ENCODE measurements at regions not wholly inside any gene's neighbourhood (a gene's known extent, or its start where the extent isn't known, plus 50 kb on each side); places are given as distances from the start of the nearest gene placed in this dataset.

DNA sequence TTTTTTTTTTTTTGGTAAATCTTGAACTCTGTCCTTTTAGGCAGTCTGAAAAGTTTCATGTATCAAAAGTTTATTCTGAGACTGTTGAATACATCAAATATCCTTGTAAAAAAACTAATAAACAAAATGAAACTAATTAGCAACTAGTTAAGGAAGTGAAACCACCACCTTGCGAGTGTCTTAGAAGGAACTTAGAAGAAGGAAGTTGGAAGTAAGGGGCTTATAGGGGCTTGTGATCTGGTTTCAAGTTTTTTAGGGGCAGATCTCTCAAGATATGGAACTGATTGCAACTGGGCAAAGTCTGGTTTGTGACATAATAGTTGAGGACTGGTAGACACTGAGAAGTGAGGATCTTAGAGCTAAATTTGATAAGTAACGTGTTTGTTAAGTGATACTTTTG is 748.8 kb downstream of the C12orf50 start:
- TF ChIP-seq, protein P1, sequence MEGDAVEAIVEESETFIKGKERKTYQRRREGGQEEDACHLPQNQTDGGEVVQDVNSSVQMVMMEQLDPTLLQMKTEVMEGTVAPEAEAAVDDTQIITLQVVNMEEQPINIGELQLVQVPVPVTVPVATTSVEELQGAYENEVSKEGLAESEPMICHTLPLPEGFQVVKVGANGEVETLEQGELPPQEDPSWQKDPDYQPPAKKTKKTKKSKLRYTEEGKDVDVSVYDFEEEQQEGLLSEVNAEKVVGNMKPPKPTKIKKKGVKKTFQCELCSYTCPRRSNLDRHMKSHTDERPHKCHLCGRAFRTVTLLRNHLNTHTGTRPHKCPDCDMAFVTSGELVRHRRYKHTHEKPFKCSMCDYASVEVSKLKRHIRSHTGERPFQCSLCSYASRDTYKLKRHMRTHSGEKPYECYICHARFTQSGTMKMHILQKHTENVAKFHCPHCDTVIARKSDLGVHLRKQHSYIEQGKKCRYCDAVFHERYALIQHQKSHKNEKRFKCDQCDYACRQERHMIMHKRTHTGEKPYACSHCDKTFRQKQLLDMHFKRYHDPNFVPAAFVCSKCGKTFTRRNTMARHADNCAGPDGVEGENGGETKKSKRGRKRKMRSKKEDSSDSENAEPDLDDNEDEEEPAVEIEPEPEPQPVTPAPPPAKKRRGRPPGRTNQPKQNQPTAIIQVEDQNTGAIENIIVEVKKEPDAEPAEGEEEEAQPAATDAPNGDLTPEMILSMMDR (IDR thresholded peaks at IDR 0.05; ENCODE audit: extremely low read depth, missing control alignments), result no peak
- peak; percentile 5 for DNase-seq (ENCODE audit: low spot score)

DNA sequence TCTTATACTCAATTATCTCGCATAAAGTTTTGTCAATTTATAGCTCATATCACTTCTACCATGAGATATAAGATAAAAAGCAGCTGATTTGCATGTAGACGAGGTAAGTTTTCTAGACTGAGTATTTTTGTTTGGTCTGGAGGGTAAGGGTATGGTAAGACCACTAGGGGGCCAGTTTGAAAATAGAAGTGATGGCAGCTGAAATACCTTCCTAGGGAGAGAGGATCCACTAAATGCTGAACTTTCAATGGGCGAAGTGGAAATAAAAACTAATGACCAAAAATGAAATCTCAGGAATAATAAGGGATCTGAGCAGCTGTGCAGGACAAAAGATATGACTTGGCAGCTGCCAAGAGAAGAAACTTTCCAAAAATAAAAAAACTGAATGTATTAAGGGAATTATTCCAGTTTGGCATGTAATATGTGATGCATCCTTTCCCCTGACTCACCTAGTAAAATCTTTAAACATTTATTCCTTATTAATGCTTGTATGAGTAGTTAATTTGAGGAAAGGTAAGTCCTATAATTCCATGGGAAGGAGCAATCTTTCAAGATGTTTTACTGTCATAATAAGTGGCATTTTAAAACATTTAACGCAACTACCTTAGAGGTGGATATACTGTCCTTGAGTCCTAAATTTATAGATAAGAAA is 754.5 kb downstream of the C12orf50 start:
- no peak for DNase-seq (ENCODE audit: low spot score)
- TF ChIP-seq, protein P1 (IDR thresholded peaks at IDR 0.05; ENCODE audit: extremely low read depth, missing control alignments), result peak; percentile 49

DNA sequence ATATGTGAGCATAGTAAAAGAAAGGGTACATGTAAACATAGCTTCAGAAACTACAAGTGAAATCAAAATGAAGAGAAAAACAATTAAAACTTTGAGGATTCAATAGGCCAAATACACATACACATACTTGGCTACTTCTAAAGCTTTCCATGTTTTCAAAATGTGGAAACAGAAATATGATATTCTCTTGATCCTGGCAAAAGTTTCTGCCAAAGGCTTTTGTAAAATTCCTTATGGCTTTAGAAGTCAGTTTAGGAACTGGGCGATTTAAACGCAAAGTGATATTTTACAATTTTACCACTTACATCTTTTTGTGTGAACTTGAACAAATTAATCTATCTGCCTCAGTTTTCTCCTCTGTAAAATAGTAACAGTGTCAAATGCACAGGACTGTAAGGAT is 756.4 kb downstream of the C12orf50 start:
- no peak for DNase-seq (ENCODE audit: low spot score)
- TF ChIP-seq, protein P1 (IDR thresholded peaks at IDR 0.05; ENCODE audit: extremely low read depth, missing control alignments), result no peak

DNA sequence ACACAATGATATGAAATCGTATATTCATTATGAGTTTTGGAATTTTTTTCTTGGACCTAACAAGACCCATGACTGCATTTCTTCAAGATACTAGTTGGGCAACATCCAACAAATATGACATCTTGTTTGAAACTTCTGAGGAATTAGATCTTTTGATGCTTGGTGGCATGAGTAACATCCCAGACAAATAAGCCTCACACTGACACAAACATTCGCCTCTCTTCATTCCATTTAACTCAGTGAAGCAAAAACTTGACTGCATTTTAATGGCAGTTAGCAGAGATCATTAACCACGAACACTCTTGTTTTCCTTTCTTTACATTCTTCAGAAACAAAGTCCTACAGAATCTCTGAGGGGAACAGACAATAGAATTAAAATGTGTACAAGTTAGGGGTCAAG is 758.3 kb downstream of the C12orf50 start:
- no peak for DNase-seq (ENCODE audit: low spot score)

DNA sequence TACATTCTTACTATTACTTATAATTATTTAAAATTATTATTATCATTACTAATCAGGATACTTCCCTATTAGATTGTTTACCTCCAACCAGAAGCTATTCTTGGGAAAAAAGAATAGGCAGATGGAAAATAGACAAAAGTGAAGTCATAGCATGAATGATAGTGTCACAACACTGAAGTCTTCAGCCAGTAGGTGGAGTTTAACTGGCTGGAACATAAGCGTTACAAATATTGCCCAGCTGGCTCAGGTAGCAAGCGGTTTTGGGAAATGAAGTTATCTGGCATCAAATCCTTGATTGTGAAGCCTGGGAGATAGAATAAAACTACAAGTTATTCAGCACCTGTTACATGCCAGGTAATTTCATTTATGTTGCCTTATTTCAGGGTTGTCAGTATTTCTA is 762.9 kb downstream of the C12orf50 start:
- no peak for DNase-seq (ENCODE audit: low spot score)
- TF ChIP-seq, protein P1 (IDR thresholded peaks at IDR 0.05; ENCODE audit: extremely low read depth, missing control alignments), result no peak

More for the DNA sequence above, 758.3 kb downstream of the C12orf50 start:
- TF ChIP-seq, protein P1 (IDR thresholded peaks at IDR 0.05; ENCODE audit: extremely low read depth, missing control alignments), result no peak

DNA sequence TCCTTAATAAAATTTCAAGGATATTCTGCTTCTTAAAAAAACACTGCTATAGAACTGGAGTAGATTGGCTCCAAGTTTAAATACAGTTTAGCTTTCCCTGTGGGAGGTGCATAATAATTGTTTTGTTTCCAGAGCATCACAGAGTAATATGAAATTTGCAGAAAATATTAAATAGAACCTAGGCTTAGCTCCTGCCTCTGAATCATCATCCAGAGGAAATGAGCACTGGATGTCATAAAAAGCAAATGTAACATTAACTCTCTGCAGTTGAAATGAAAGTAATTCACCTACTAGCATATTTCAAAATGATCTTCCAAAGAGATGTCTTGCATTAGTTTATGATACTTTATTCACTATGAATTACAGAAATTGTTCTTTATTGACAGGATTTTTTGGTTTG is 769.8 kb downstream of the C12orf50 start:
- TF ChIP-seq, protein P1 (IDR thresholded peaks at IDR 0.05; ENCODE audit: extremely low read depth, missing control alignments), result no peak
- no peak for DNase-seq (ENCODE audit: low spot score)

DNA sequence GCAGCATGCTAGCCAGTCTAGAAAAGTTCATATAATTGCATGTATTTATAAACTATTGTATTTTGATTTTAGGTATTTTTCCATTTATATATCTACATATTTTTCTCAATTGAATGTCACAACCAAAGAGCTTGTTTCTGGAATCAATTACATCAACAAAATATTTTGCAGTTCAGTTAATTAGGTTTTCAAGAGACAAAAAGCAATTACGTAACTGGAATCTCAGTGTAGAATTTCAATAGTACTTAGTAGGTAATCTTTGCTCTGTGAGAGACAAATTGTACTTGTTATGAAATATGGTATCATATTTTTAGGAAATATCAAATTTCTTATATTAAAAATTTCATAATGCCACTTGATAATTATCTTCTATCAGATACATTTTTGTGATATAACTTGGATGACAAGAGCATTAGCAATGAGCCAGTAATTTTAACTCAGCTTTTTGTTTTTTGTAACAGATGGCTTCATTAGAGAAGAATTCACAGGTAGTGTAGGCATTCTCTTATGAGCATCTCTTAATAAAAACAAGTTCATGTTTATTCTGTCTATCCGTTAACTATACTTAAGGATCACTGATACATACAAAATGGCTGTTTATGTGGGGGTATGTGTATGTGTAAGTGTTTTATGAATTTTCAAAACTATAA is 774.7 kb downstream of the C12orf50 start:
- TF ChIP-seq, protein P1 (IDR thresholded peaks at IDR 0.05; ENCODE audit: extremely low read depth, missing control alignments), result no peak
- DNase-seq (ENCODE audit: low spot score), result no peak

All from GM20000 (cell line).